Esophagus squamous epithelium (tissue), 4 donors: ENCODE measurements at regions not wholly inside any gene's neighbourhood (a gene's known extent, or its start where the extent isn't known, plus 50 kb on each side); places are given as distances from the start of the nearest gene placed in this dataset.

Source experiments
- POLR2A ChIP-seq, 4 donors: fragments of 450-650 bp; IDR thresholded peaks; one replicate each; pipeline ENCODE4 v1.6.1; 2017; ENCODE audit warnings: antibody characterized with exemption in 4 of 4, mild to moderate bottlenecking in 4 of 4, moderate library complexity in 3 of 4
- TF ChIP-seq, protein P1 (sequence below), 6 experiments: fragments of 450-650 bp in 4 of 6; fragments of 200-600 bp in 2 of 6; sonication (generic) in 2 of 6; IDR thresholded peaks; one replicate each; pipeline ENCODE4 v1.5.1; 2016 to 2019; ENCODE audit warnings: antibody characterized with exemption in 6 of 6, mild to moderate bottlenecking in 4 of 6, moderate library complexity in 4 of 6

DNA sequence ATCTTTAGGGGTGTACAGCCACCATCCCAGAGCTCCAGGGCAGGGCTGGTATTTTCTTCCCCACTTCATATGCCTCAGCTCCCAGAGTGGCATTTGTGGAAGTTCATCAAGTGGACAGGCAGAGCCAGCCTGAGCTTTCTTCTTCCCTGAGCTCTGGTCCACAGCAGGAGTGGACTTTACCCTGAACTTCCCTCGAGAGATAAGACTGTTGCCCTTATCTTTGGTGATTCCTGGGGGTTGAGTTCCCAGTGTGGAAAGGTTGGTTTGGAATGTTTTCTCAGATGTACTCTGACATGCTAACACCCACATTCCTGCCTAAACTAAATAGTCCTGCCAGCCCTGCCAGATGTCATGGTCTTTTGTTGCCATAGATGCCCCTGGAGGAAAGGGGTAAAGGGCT, 62.0 kb upstream of the LGALSL start:
- TF ChIP-seq, protein P1, sequence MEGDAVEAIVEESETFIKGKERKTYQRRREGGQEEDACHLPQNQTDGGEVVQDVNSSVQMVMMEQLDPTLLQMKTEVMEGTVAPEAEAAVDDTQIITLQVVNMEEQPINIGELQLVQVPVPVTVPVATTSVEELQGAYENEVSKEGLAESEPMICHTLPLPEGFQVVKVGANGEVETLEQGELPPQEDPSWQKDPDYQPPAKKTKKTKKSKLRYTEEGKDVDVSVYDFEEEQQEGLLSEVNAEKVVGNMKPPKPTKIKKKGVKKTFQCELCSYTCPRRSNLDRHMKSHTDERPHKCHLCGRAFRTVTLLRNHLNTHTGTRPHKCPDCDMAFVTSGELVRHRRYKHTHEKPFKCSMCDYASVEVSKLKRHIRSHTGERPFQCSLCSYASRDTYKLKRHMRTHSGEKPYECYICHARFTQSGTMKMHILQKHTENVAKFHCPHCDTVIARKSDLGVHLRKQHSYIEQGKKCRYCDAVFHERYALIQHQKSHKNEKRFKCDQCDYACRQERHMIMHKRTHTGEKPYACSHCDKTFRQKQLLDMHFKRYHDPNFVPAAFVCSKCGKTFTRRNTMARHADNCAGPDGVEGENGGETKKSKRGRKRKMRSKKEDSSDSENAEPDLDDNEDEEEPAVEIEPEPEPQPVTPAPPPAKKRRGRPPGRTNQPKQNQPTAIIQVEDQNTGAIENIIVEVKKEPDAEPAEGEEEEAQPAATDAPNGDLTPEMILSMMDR (IDR thresholded peaks at IDR 0.05): no peak
- no peak for TF ChIP-seq POLR2A (IDR thresholded peaks at IDR 0.05)
